HG02571 (cell line): ENCODE measurements at regions not wholly inside any gene's neighbourhood (a gene's known extent, or its start where the extent isn't known, plus 50 kb on each side); places are given as distances from the start of the nearest gene placed in this dataset.
A peak's percentile ranks its signal among the peaks of the same experiment; 100 is the strongest.

Source experiments
- ATAC-seq: cut with Tn5 transposase; IDR thresholded peaks from one replicate; pipeline ENCODE4 v1.9.1; 2021; ENCODE audit warnings: mild to moderate bottlenecking, moderate library complexity; ENCODE audit not compliant: unreplicated experiment

GRCh38 chr3:23740517-23740965 is 65.2 kb upstream of the UBE2E1 start:
- ATAC-seq, result peak; percentile 72

GRCh38 chr3:23741036-23741706 is 64.6 kb upstream of the UBE2E1 start:
- ATAC-seq, result peak; percentile 9

- ATAC-seq, result no peak
Measured at GRCh38 chr3:23743141-23743784, 62.5 kb upstream of the UBE2E1 start.

GRCh38 chr3:23746441-23746840 is 59.3 kb upstream of the UBE2E1 start:
- ATAC-seq, result no peak

- ATAC-seq, result no peak
Measured at GRCh38 chr3:23747841-23748240, 57.9 kb upstream of the UBE2E1 start.

- no peak for ATAC-seq
Measured at GRCh38 chr3:23748398-23749110, 57.2 kb upstream of the UBE2E1 start.

- ATAC-seq, result no peak
Measured at GRCh38 chr3:23749609-23750008, 56.1 kb upstream of the UBE2E1 start.

- ATAC-seq, result no peak
Measured at GRCh38 chr3:23750573-23751210, 55.1 kb upstream of the UBE2E1 start.

- ATAC-seq, result no peak
Measured at GRCh38 chr3:23751212-23751723, 54.5 kb upstream of the UBE2E1 start.

- no peak for ATAC-seq
Measured at GRCh38 chr3:23752126-23752525, 53.6 kb upstream of the UBE2E1 start.

GRCh38 chr3:23754215-23754614 is 51.5 kb upstream of the UBE2E1 start:
- no peak for ATAC-seq
